Ovary (tissue), 7 donors: ENCODE measurements at regions not wholly inside any gene's neighbourhood (a gene's known extent, or its start where the extent isn't known, plus 50 kb on each side); places are given as distances from the start of the nearest gene placed in this dataset.

Experiments
- DNase-seq, 5 donors: peaks; one replicate each; pipeline ENCODE4 v3.0.0-alpha.2; 2019 to 2020
- H3K27ac ChIP-seq, 2 donors: fragments of 200-600 bp; one replicate each; pipeline versions ENCODE4 v1.5.1 to v1.8.0; 2019 to 2022
- H3K27me3 ChIP-seq: fragments of 200-600 bp; one replicate; pipeline ENCODE4 v1.8.0; 2022
- H3K36me3 ChIP-seq: fragments of 200-600 bp; sonication (generic); one replicate; pipeline ENCODE4 v1.5.1; 2019
- H3K4me1 ChIP-seq: one replicate; pipeline ENCODE4 v1.8.1; 2013; ENCODE audit warnings: mild to moderate bottlenecking, moderate library complexity; ENCODE audit not compliant: insufficient read depth
- H3K4me3 ChIP-seq: fragments of 200-600 bp; sonication (generic); one replicate; pipeline ENCODE4 v1.5.1; 2017
- H3K9me3 ChIP-seq, 2 donors: fragments of 200-600 bp in 1 of 2; sonication (generic) in 1 of 2; one replicate each; pipeline versions ENCODE4 v1.5.1 to v1.8.1; 2013 to 2019; ENCODE audit warnings: mild to moderate bottlenecking in 1 of 2, moderate library complexity in 1 of 2
- EP300 ChIP-seq: sonication (generic); formaldehyde crosslinking; IDR thresholded peaks from one replicate; pipeline ENCODE4 v1.6.1; 2017; ENCODE audit warnings: antibody characterized with exemption
- POLR2A ChIP-seq: fragments of 450-650 bp; IDR thresholded peaks from one replicate; pipeline ENCODE4 v1.6.1; 2017; ENCODE audit warnings: antibody characterized with exemption, mild to moderate bottlenecking, moderate library complexity
- WGBS, 3 donors: extraction: QIAGEN DNeasy Blood & Tissue Kit in 1 of 3; methylation state at CpG; one replicate each; pipeline versions ENCODE4 v1.1.5 to v1.1.7; 2013 to 2017; 5-methylcytosine and 5-hydroxymethylcytosine counted together
- intact Hi-C, 4 donors: fragments of 100-400 bp; cut with DNase I; formaldehyde crosslinking; loops; one replicate each; pipeline versions ENCODE4 v1.11.0 to v1.15.1; 2022 to 2023
- TF ChIP-seq, protein P1 (sequence below), 3 donors: fragments of 450-650 bp in 2 of 3; fragments of 200-600 bp in 1 of 3; IDR thresholded peaks; one replicate each; pipeline versions ENCODE4 v1.5.1 to v1.8.0; 2016 to 2022; ENCODE audit warnings: antibody characterized with exemption in 3 of 3, mild to moderate bottlenecking in 1 of 3
- donor health status: DM: no; HTN: no; CAD: no; lungs with moderate emphysema.
- donor health status: DM: no; HTN: no; CAD: no.
- donor health status: Bipolar disorder and iron deficiency.
- donor health status: DM: no; HTN: no; CAD: no.
- donor health status: DM: yes; HTN: yes; CAD: no.

DNA sequence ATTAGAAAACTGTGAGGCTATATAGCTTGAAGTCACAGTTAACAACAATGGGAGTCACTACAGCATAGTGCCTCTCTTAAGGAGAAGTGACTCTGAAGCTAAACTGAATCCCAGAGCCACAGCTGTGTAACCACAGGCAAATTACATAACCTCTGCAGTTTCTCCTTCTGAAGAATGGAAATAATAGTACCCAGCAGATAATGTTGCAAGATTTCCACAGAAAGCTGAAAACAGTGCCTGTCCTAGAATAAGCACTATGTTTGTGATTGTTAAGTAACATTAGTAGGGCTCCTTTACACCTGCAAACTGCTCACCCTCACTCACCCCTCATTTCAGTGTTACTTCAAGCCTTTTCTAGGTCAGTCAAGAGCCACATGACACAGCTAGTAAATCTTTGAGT is 886.7 kb downstream of the PLA2G4A start:
- H3K4me1 ChIP-seq: no peaks in the 10 kb centered on the region
- H3K4me3 ChIP-seq: no peak overlapping the region
- H3K9me3 ChIP-seq: no peaks in the 10 kb centered on the region
- DNase-seq: no peak
- no peaks in the 10 kb centered on the region for H3K27me3 ChIP-seq
- intact Hi-C loops: no loop called here
- TF ChIP-seq EP300 (no peak), POLR2A (no peak)
- TF ChIP-seq, protein P1, sequence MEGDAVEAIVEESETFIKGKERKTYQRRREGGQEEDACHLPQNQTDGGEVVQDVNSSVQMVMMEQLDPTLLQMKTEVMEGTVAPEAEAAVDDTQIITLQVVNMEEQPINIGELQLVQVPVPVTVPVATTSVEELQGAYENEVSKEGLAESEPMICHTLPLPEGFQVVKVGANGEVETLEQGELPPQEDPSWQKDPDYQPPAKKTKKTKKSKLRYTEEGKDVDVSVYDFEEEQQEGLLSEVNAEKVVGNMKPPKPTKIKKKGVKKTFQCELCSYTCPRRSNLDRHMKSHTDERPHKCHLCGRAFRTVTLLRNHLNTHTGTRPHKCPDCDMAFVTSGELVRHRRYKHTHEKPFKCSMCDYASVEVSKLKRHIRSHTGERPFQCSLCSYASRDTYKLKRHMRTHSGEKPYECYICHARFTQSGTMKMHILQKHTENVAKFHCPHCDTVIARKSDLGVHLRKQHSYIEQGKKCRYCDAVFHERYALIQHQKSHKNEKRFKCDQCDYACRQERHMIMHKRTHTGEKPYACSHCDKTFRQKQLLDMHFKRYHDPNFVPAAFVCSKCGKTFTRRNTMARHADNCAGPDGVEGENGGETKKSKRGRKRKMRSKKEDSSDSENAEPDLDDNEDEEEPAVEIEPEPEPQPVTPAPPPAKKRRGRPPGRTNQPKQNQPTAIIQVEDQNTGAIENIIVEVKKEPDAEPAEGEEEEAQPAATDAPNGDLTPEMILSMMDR (IDR thresholded peaks at IDR 0.05): no peak
- no peaks in the 10 kb centered on the region for H3K36me3 ChIP-seq
- H3K27ac ChIP-seq: no peak overlapping the region

DNA sequence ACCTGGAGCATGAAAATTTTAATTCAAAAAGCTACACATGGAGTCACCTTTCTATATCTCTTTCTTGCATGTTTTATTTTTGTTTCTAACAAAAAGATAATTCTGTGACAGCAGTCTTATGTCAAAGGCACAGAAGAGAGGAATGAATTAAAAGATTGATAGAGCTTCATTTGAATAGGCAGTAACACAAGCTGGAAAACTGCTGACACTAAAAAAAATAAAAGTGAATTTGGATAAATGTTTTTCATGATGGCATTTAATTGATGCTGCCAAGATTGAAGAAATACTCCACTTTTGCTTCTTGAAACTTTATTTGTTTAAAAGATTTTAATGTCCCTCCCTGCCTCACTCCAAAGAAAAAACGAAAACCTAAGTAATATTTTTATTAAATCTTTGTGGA is 887.4 kb downstream of the PLA2G4A start:
- H3K27me3 ChIP-seq: no peaks in the 10 kb centered on the region
- intact Hi-C loops: no loop called here
- no peak overlapping the region for H3K4me3 ChIP-seq
- no peaks in the 10 kb centered on the region for H3K36me3 ChIP-seq
- DNase-seq: no peak
- no peak overlapping the region for H3K27ac ChIP-seq
- H3K4me1 ChIP-seq: no peaks in the 10 kb centered on the region
- WGBS, 3 donors: 59 to 69% (median 65%) methylated on average over 1 of the region's 1 CpG
- TF ChIP-seq POLR2A (no peak), EP300 (no peak)
- TF ChIP-seq, protein P1 (IDR thresholded peaks at IDR 0.05): no peak
- no peaks in the 10 kb centered on the region for H3K9me3 ChIP-seq

DNA sequence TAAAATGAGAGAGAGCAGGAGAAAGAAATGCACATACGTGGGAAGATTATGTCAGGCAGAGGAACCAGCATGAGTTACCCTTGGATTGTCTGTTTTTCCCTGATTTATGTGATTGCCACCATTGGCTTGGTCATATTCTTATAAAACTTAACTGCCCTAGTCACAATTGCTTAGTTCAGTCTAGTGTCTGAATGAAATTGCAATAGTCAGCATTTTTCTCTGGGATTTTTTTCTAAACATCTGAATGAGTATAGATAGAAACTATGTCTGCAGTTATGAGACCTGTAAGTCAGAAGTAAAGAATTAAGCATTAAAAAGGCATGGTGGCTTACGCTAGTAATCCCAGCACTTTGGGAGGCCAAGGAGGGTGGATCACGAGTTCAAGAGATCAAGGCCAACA is 889.8 kb downstream of the PLA2G4A start:
- H3K27me3 ChIP-seq: no peaks in the 10 kb centered on the region
- intact Hi-C loops: no loop called here
- H3K27ac ChIP-seq: no peak overlapping the region
- DNase-seq: no peak
- WGBS, 3 donors: 73 to 79% (median 76%) methylated on average over 3 of the region's 3 CpGs
- no peak overlapping the region for H3K4me3 ChIP-seq
- no peak for TF ChIP-seq POLR2A
- TF ChIP-seq EP300: no peak
- TF ChIP-seq, protein P1 (IDR thresholded peaks at IDR 0.05): no peak
- H3K4me1 ChIP-seq: no peaks in the 10 kb centered on the region
- no peaks in the 10 kb centered on the region for H3K9me3 ChIP-seq
- H3K36me3 ChIP-seq: no peaks in the 10 kb centered on the region

DNA sequence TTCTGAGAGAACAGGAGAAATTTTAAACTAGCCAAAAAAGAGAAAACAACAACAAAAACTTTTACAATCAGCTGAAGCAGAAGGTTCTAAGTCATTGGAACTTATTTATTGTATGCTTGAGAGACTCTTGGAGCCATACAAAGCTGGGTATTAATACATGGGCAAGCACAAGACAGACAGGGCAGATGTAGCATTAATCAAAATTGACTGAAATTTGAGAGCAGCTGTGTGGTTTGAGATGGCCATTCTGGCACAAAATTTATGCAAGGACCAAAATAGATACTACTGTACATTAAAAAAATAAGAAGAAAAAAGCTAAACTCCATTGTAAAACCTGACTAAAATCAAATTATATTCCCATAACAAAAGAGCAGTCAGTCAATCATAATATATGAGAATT is 892.5 kb downstream of the PLA2G4A start:
- intact Hi-C loops: no loop called here
- TF ChIP-seq, protein P1 (IDR thresholded peaks at IDR 0.05): no peak
- no peak for TF ChIP-seq POLR2A
- no peak for TF ChIP-seq EP300

DNA sequence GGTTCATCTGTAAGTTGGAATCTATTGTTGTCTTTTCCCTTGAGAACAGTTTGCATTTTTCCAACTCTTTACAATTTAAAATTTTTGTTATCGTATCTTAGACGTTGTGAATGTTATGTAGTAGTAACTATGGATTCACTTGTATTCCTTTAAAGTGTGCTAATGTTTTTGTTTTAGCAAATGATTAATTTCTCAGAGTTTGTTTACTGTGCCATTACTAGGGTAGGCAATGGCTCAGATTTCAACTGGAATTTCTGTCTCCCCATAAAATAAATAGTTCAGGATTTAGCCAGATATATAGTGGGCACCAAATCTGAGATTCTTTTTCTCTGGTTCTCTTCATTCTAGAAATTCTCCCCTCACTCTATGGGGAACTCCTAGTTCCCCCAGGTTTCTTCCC is 896.5 kb downstream of the PLA2G4A start:
- WGBS, 3 donors: 67 to 76% (median 74%) methylated on average over 2 of the region's 2 CpGs

More for the DNA sequence above, 892.5 kb downstream of the PLA2G4A start:
- no peak for DNase-seq
- Histone ChIP-seq H3K36me3 (no peaks in the 10 kb centered on the region), H3K4me3 (no peak overlapping the region), H3K27me3 (no peaks in the 10 kb centered on the region), H3K4me1 (no peaks in the 10 kb centered on the region), H3K9me3 (no peaks in the 10 kb centered on the region), H3K27ac (no peak overlapping the region)

More for the DNA sequence above, 896.5 kb downstream of the PLA2G4A start:
- H3K36me3 ChIP-seq: no peaks in the 10 kb centered on the region
- intact Hi-C loops: no loop called here
- no peaks in the 10 kb centered on the region for H3K9me3 ChIP-seq
- H3K4me3 ChIP-seq: no peak overlapping the region
- no peaks in the 10 kb centered on the region for H3K4me1 ChIP-seq
- no peak overlapping the region for H3K27ac ChIP-seq
- TF ChIP-seq EP300: no peak
- TF ChIP-seq, protein P1 (IDR thresholded peaks at IDR 0.05): no peak
- TF ChIP-seq POLR2A: no peak
- no peaks in the 10 kb centered on the region for H3K27me3 ChIP-seq
- no peak for DNase-seq
